HG02938 (cell line): ENCODE measurements at regions not wholly inside any gene's neighbourhood (a gene's known extent, or its start where the extent isn't known, plus 50 kb on each side); places are given as distances from the start of the nearest gene placed in this dataset.
A peak's percentile ranks its signal among the peaks of the same experiment; 100 is the strongest.

Experiments
- ATAC-seq: cut with Tn5 transposase; IDR thresholded peaks from one replicate; pipeline ENCODE4 v1.9.1; 2021; ENCODE audit warnings: mild to moderate bottlenecking, moderate library complexity; ENCODE audit not compliant: unreplicated experiment

DNA sequence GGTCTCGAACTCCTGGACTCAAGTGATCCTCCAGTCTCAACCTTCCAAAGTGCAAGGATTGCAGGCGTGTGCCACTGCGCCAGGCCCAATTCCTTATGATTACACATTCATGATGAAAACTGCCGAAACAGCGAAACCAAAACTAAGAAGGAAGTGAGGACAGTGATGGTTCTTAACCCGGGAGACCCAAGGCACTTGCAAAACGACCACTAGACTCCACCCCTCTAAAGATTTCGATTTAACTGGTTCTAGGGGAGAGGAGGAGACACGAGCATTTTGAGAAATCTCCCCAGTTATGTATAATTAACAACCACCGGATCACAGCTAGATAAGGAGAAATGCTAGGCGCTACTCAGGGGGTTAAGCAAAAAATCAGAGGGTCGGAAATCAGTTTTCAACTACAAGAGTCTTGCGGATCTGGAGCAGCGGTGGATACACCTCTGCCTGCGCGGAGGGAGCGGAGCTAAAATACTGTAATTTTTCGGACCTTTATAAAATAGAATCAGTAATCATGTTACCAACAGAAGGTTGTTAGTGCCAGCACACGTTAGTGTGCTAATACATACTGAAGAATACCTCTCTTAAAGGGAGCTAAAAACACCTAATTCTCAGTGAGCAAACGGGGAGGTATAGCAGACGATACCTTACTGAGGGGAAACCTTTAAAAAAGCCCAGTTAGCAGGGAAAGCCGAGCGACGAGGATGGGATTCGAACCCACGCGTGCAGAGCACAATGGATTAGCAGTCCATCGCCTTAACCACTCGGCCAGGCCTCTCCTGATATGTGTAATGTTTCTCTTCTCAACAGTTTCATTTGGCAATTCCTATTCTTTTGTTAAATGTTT lies 60.0 kb upstream of the BTN3A2 start:
- peak; percentile 39 for ATAC-seq

DNA sequence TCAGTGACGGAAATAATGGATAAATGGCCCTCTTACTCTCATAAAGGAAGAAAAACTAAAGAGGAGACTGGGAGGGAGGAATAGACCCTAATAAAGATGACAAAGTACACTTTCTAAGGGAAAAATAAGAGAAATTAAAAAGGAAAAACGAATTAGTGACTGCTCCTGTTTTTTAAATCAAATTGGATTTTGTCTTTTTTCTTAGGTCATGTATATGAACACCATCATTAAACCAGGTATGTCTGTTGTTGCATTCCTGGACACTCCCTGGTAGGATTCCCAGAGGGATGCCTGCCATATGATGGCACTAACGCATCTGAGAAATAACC lies 59.4 kb upstream of the BTN3A2 start:
- no peak for ATAC-seq

DNA sequence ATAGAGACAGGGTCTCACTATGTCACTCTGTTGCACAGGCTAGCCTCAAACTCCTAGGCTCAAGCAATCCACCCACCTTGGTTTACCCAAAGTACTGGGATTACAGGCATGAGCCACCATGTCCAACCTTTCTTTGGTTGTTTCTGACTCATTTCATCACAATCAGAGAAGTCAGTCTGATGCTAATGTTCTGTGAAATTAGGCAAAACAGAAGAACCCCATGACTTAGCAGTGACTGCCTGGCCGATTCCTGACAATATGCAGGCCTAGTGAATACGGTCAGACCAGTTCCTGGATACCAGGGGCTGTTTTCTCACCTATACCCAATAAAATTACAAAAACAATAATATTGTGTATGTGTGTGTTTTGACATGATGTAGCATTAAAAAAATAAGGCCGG lies 58.8 kb upstream of the BTN3A2 start:
- ATAC-seq: no peak

DNA sequence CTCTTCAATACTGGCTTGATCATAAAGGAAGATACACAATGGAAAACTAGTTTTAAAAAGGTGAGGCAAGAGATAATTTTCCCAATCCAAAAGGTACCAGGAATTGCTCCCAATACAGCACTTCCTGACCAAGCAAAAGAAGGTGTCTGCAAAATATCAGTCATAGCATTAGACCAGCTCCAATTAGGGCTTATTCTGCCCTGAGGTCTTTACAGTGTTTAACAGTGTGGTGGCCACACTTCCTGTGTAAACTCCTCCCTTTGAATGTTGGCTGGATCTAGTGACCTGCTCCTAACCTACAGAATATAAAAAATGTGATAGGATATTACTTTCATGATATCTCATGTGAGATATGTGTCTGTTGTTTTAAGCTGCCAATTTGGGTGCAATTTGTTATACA lies 57.1 kb upstream of the BTN3A2 start:
- no peak for ATAC-seq

DNA sequence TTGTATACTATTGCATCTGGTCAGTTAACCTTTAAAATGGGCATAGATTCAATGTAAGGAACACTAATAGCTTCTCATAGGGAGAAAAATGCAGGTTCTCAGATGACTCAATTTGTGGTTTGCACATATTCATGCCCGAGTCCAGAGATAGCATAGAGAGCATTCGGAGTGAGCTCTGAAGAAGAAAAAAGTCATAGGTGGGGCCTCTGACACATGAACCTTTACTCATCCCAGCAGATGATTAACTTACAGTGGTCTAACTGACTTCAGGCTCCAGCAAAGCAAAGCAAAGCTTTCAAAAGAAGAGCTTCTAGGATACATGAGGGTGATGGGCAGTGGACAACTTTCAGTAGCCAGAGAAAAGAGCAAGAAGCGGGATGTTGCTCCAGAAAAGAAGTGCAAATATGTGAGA lies 55.3 kb upstream of the BTN3A2 start:
- peak; percentile 46 for ATAC-seq

DNA sequence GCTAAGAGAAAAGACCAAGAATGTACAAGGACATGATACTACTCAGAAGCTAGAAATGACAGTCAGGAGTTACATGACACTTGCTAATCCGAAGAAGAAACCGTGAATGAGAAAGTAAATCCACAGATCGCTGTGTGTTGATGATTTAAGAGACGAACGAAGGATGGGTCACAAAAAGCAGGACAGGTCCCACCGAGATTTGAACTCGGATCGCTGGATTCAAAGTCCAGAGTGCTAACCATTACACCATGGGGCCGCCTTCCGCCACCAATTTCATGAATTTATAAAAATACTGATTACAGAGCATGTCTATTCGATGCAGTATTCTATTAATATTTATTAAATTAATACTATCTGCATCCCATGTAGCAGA lies 54.0 kb upstream of the BTN3A2 start:
- no peak for ATAC-seq

DNA sequence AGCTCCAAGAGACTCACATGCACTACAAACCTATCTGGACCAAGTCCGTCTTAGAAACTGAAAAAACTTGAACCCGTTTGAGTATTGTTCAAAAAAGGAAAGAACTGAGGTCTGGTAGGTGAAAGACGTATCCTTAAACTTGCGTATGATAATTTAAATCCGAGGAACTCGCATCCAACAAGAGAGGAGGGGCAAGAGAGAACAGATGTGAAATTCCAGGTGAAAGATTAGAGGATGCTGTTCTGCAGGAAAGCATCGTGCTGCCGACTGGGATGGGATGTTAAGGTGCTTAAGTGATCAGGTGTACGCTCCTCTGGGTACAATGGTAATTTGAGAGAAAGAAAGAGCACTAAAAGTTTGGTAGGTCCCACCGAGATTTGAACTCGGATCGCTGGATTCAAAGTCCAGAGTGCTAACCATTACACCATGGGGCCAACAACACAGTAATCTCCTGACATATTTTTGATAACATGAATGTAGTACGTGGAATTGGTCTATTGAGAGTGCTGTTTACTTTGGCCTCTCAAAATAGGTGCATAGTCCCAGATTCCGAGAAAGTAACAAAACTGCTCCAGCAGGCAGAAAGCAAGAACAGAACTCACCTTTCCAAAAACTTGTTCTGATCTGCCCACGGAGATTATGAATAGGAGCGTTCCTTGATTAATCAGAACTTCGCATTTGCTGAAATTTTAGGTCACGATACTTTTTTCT lies 53.5 kb upstream of the BTN3A2 start:
- peak; percentile 33 for ATAC-seq

DNA sequence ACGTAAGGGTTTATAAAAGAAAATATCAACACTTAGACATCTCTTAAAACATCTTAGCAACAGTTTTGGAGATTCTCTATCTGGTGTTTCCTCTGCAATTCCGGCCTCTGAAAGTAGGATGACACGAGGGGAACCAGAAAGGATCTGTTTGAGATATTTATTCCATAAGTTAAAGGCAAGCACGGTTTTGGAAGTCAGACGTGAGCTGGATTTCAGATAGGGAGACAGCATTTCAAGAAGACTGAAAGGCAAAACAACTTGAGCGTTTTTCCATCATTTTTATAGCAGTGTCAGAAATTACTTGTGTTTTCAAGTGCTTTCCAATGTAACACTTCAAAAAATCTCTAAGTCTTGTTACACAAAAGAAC lies 52.9 kb upstream of the BTN3A2 start:
- ATAC-seq: no peak

DNA sequence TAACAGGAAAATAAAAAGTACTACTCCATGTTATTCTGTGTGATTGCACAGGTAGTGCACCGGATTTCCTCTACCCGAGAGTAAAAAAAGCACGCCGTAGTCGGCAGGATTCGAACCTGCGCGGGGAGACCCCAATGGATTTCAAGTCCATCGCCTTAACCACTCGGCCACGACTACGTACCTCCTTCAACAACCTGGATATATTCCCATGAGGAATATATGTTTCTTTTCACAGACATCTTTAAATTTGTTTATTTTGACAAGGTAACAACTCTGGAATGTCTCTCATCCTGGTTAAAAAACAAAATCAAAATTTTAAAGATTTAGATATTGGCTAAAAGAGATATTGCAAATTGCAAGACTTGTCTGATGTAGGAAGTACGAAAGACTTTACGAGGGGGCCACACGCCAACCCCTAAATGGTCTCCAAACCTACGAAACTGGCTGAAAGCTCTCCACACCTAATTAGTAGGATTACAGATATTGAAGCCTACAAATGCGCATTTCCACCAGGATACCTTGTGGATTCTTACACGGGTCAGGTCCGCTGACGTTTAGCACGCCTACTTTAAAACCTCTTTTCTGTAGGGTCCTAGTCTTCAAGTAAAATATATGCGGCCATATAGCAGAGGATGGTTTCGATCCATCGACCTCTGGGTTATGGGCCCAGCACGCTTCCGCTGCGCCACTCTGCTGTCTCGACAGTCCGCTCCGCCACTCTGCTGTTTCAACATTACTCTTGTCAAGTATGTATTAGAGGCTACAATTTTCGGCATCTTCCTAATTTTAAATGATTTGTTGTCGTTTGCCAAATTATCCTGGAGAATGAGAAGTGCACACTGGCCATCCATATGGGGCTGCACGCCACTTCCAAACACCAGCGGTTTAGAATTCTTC lies 52.2 kb upstream of the BTN3A2 start:
- ATAC-seq: peak; percentile 49
